ENCODE measurements at regions not wholly inside any gene's neighbourhood (a gene's known extent, or its start where the extent isn't known, plus 50 kb on each side); places are given as distances from the start of the nearest gene placed in this dataset.

DNA sequence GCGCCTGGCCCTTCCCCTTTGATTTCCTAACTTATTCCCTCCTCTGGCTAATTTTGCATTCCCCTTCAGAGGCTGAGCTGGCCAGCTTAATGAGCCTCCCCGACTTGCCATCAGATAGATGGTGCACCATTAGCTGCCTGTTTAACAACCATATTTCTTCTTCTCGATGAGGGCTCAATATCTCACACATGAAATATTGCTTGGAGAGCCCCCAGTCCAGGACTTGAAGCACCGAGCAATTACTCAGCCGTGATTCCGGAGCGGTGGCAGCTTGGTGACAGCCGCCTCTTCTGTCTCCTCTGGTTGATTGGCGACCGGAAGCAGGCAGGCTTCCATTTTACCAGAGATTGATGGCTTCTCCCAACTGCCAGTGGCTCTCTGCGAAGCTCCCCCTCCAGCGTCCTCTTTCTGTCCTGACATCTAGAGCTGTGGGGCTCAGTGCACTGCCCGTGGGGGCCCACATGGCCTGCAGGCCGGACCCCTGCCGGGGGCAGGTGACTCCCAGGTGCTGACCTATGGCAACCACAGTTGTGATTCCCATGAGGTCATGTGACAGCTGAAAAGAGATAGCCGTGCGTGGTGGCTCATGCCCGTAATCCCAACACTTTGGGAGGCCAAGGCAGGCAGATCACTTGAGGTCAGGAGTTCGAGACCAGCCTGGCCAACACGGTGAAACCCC lies 133.7 kb upstream of the SEC14L1 start:
- TF ChIP-seq EZH2 (IDR thresholded peaks at IDR 0.05; ENCODE audit: low read length, unreplicated experiment) (no peak), EZH2phosphoT487 (IDR thresholded peaks at IDR 0.05; ENCODE audit: borderline replicate concordance, low read length) (no peak)

Data from PC-3 (cell line).